ENCODE measurements at regions not wholly inside any gene's neighbourhood (a gene's known extent, or its start where the extent isn't known, plus 50 kb on each side); places are given as distances from the start of the nearest gene placed in this dataset.

- TF ChIP-seq EP300 (IDR thresholded peaks at IDR 0.05; ENCODE audit: low read length) (no peak), RNF2 (IDR thresholded peaks at IDR 0.05) (no peak), FOXM1 (IDR thresholded peaks at IDR 0.05; ENCODE audit: low read depth) (no peak), FOXM1 (CRISPR knock-in tag; IDR thresholded peaks at IDR 0.05; ENCODE audit: low read depth) (no peak), CTCF (IDR thresholded peaks at IDR 0.05 in 2 of 3, conservative IDR thresholded peaks at IDR 0.05 in 1 of 3; ENCODE audit: insufficient read depth in 2 of 3, low read depth in 1 of 3, low read length in 3 of 3) (no peak), ZNF232 (CRISPR knock-in tag; IDR thresholded peaks at IDR 0.05) (no peak), SMAD2 (IDR thresholded peaks at IDR 0.05; ENCODE audit: low read depth, low read length) (no peak), PML (IDR thresholded peaks at IDR 0.05; ENCODE audit: low read length) (no peak), NONO (IDR thresholded peaks at IDR 0.05; ENCODE audit: low read depth in 2 of 2, low read length in 1 of 2) (no peak), CBFB (CRISPR knock-in tag; IDR thresholded peaks at IDR 0.05) (no peak)
These were observed 242.7 kb upstream of the FOXK1 start for GRCh38 chr7:4439444-4439843.

Measured in K562 (cell line).